Stimulated activated CD4-positive, alpha-beta T cell treated with anti-CD3 and anti-CD28 coated beads, Interleukin-4, amount 100 ng/mL, for 48 hours (primary cell): ENCODE measurements at regions not wholly inside any gene's neighbourhood (a gene's known extent, or its start where the extent isn't known, plus 50 kb on each side); places are given as distances from the start of the nearest gene placed in this dataset.
"Not testable (repeated sequence)": the region's sequence is repeated elsewhere in the genome, so short reads cannot be mapped to it uniquely, and the experiment has no call there.

Experiments
- DNase-seq, 2 donors: peaks; one replicate each; pipeline ENCODE4 v3.0.0-alpha.2; 2020; ENCODE audit warnings: low read depth in 2 of 2

- DNase-seq: not testable (repeated sequence)
Observed at GRCh38 chr12:92232371-92232932, 86.8 kb upstream of the BTG1 start.

DNA sequence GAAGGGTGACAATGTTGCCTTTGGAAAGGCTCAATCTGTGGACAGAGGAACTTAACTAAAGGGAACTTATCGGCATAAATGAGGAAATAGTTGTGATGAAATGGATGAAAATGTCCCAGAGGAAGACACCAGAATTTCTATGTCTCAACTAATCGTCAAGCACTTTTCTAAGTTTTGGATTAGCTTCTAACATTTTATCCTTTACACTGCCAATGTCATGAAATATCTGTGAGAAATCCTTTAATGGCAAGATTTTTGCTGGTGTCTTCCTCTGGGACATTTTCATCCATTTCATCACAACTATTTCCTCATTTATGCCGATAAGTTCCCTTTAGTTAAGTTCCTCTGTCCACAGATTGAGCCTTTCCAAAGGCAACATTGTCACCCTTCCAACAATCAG is 86.3 kb upstream of the BTG1 start:
- not testable (repeated sequence) for DNase-seq

DNA sequence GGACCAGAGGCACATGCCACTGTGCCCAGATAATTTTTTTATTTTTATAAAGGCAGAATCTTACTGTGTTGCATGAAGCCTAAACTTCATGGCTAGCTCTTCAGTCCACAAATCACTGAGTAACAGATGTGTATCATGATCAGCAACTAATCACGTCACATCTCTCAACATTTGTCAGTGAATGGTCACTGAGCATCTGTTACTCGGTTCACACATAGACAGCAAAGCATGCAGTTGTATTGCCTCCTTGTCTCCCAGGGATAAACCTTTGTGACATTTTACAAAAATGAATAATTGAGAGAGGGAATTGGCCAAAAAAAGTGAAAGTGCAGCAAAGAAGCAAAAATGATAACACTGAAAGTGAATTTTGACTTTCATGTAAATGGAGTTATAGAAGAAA is 85.9 kb upstream of the BTG1 start:
- not testable (repeated sequence) for DNase-seq

DNA sequence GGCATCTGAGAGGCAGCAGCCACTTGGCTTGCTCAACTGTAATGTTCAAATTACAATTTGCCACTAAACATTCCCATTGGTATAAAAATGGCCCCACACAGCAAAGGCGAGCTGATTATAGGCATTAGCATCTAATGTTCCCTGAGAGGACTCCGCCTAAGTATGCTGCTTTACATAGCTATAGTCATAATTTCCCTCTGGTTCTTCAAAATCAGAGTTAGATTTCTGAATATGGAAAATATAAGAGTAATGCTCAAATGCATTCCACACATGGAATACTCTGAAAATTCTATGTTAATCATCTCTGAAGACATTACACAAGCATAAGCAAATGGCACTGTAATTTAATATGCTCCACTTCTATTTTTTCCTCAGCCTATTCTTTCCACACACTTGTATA is 83.7 kb upstream of the BTG1 start:
- DNase-seq: no peak

- no peak for DNase-seq
Observed at GRCh38 chr12:92226961-92227360, 81.3 kb upstream of the BTG1 start.

DNA sequence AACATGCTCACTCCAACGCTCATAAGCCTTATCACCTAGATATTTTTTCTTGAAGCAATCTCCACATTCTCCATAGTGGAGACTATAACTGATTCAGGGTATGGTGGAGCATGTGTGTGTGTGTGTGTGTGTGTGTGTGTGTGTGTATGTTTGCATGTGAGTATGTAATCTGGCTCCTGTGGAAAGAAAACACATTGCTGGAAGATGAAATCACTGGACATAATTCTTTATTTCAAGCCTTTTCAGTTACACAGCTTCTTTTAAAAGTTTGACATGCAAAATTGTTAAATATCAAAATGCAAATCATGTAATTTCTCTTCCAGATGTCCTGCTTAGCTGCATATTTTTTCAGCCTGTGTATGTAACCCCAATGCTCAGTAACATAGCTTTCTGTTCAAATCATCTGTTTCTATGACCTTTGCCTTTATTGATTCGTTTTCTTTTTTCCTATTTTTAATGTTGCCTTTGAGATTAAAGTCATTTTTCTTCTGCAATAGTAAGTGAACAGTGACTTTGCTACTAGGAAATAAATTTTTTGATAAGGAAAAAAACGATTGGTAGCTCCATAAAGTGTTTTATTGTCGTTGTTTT is 80.5 kb upstream of the BTG1 start:
- DNase-seq: no peak

GRCh38 chr12:92224685-92225331 is 79.2 kb upstream of the BTG1 start:
- no peak for DNase-seq

- no peak for DNase-seq
Observed at GRCh38 chr12:92223481-92223880, 77.8 kb upstream of the BTG1 start.

DNA sequence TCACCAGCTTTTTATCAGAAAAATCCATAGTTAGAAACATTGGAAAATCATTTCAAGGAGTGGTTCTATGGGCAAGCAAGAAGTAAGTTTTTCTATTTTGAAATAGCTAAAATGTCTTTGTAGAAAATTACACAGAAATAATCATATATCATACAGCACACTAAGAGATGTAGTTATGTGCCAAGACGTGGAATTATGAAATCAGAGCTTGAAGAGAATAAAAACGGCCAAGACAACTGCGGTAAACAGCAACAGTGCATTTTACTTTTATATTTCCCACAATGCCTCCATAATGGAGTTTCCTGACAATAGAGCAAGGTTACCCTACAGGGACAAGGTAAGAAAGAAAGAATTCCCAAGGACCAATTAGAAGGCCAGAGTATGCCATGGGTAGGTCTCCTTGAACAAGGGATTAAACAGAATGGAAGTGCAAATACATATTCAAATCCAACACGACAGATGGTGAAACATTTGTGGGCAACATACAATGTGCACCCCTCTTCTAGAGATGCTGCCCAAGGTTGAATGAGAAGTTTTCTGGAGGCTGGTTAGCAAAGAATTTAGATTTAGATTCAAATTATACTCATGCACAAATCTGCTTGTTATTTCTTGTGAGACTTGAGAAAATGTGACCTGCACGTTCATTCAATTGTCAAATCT is 76.1 kb upstream of the BTG1 start:
- no peak for DNase-seq

- DNase-seq: no peak
Observed at GRCh38 chr12:92218394-92219077, 72.9 kb upstream of the BTG1 start.

DNA sequence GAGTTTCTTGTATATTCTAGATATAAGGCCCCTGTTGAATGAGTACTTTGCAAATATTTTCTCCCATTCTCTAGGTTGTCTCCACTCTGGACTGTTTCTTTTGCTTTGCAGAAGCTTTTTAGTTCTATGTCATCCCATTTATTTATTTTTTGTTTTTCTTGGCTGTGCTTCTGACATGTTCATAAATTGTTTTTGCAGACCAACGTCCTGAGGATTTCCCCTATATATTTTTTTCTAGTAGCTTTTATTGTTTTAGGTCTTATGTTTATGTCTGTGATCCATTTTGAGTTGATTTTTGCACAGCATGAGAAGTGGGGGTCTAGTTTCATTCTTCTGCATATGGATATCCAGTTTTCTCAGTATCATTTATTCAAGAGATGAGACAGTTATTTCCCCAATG is 70.4 kb upstream of the BTG1 start:
- DNase-seq: no peak

- no peak for DNase-seq
Observed at GRCh38 chr12:92215358-92215757, 69.7 kb upstream of the BTG1 start.

DNA sequence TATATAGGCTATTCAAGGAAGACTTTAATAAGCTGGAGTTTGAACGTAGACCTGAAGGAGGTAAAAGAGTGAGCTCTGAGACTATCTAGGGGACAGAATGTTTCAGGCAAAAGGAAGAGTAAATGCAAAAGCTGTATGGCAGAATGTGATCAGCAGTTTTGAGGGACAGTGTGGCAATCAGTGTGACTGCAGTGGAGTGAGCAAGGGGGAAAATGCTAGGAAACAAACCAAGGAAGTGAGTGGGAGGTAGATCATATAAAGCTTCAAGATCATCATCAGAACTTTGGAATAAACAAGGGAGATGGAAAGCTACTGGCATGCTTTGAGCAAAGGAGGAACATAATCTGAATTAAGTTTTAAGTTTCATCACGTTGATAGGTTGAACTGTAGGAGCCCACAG is 67.5 kb upstream of the BTG1 start:
- DNase-seq: no peak

DNA sequence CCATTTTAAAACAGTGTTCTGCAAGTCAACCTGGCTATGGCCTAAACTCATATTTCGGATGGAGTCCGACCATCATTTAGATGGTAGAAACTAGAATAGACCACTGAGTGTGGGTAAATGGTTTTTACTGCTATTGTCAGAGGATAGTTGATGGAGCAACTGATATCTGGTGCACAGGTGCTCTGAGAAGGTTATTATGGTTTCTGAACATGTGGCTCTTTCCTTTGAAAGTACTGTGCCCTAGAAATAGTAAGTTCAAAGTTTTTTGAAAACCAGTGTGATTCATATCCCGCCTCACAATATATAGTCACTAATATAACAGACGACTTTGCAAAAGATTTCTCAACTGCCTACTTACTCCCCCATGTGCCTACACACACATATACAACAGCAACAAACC is 64.4 kb upstream of the BTG1 start:
- DNase-seq: no peak

DNA sequence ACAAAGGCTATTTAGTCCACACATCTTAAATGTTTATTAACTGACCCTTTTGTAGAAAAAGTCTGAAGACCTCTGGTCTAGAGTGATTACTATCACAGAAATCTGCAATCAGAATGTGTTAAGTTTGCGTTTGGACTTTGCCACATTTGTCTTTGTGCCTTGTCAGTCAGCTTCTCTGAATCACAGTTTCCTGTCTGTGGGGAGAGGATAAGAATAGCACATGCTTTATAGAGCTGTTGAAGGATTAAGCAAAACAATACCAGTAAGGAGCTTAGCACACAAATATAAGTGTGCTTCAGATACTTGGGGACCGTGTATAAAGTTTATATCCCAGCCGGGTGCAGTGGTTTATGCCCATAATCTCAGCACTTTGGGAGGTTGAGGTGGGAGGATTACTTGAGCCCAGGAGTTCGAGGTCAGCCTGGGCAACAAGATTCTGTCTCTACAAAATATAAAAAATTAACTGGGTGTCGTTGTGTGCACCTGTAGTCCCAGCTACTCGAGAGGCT is 63.0 kb upstream of the BTG1 start:
- DNase-seq: no peak

DNA sequence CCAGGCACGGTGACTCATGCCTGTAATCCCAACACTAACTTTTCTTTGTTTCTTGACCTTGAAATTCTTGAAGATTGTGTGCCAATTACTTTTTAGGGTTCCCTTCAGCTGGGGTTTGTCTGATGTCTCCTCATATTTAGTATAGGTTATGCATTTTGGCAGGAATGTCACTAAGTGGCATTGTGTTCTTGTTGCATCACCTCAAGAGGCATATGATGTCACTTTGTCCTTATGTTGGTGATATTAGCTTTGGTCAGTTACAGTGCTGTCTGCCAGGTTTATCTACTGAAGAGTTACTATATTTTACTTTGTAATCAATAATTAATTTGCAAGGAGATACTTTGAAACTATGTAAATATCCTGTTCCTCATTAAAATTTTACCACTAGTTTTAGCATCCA is 61.0 kb upstream of the BTG1 start:
- no peak for DNase-seq

GRCh38 chr12:92206011-92206410 is 60.4 kb upstream of the BTG1 start:
- no peak for DNase-seq

- no peak for DNase-seq
Observed at GRCh38 chr12:92199819-92200576, 54.4 kb upstream of the BTG1 start.

DNA sequence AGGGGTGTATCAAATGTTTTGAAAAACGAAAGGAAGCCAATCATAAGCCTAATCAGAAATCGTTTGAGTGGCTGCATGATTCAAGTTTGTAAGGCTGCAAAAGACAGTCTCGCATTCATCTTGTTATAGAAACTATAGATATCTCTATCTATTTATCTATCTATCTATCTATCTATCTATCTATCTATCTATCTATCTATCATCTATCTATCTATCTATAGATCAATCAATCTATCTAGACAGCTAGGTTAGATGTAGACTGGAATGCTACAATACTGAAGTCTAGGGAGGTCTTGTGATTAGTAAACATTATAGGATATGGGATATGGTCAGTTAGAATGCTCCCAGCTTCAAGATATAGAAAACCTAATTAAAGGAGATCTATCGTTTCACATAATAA is 52.2 kb upstream of the BTG1 start:
- DNase-seq: no peak

DNA sequence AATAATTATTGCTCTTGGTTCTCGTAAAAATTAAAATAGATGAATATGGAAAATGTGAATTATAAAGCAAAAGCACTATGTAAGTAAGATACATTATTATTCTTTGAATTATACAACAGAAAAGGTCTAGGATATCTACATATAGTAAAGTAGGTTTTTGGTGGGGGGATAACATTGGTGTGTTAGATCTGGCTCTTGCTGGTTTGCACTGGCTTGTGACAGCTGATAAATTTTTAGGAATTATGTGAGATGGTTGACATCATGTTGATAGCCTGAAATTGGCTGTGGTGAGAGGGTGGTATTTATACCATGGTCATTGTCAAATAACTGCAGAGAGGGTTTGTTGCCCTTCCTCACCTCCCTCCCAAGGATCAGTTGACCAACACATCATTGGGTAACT is 50.7 kb upstream of the BTG1 start:
- DNase-seq: no peak
